ENCODE measurements at regions not wholly inside any gene's neighbourhood (a gene's known extent, or its start where the extent isn't known, plus 50 kb on each side); places are given as distances from the start of the nearest gene placed in this dataset.

- DNase-seq, result no peak
Observed at GRCh38 chr2:217521820-217522219, 481.0 kb downstream of the TNS1 start.

- DNase-seq, result no peak
Observed at GRCh38 chr2:217520356-217521010, 482.3 kb downstream of the TNS1 start.

GRCh38 chr2:217517402-217517801 lies 485.4 kb downstream of the TNS1 start:
- no peak for DNase-seq

GRCh38 chr2:217515615-217516309 lies 487.0 kb downstream of the TNS1 start:
- DNase-seq, result no peak

GRCh38 chr2:217513258-217513657 lies 489.5 kb downstream of the TNS1 start:
- no peak for DNase-seq

- DNase-seq, result no peak
Observed at GRCh38 chr2:217512728-217513127, 490.1 kb downstream of the TNS1 start.

GRCh38 chr2:217512259-217512658 lies 490.5 kb downstream of the TNS1 start:
- DNase-seq, result no peak

GRCh38 chr2:217511850-217512249 lies 490.9 kb downstream of the TNS1 start:
- DNase-seq, result no peak

GRCh38 chr2:217510771-217511291 lies 492.0 kb downstream of the TNS1 start:
- DNase-seq, result peak; percentile 17

GRCh38 chr2:217505303-217505702 lies 497.5 kb downstream of the TNS1 start:
- no peak for DNase-seq

GRCh38 chr2:217501887-217502286 lies 500.9 kb downstream of the TNS1 start:
- no peak for DNase-seq

GRCh38 chr2:217497843-217498377 lies 504.9 kb downstream of the TNS1 start:
- no peak for DNase-seq

GRCh38 chr2:217494557-217494956 lies 508.2 kb downstream of the TNS1 start:
- no peak for DNase-seq

- no peak for DNase-seq
Observed at GRCh38 chr2:217491271-217491670, 511.5 kb downstream of the TNS1 start.

- DNase-seq, result no peak
Observed at GRCh38 chr2:217489145-217489960, 513.4 kb downstream of the TNS1 start.

- DNase-seq, result no peak
Observed at GRCh38 chr2:217484046-217484445, 518.7 kb downstream of the TNS1 start.

- DNase-seq, result no peak
Observed at GRCh38 chr2:217482056-217482710, 520.6 kb downstream of the TNS1 start.

GRCh38 chr2:217481577-217481976 lies 521.2 kb downstream of the TNS1 start:
- DNase-seq, result no peak

- no peak for DNase-seq
Observed at GRCh38 chr2:217479566-217479965, 523.2 kb downstream of the TNS1 start.

- no peak for DNase-seq
Observed at GRCh38 chr2:217478831-217479455, 523.9 kb downstream of the TNS1 start.

GRCh38 chr2:217477583-217477982 lies 525.2 kb downstream of the TNS1 start:
- no peak for DNase-seq

- no peak for DNase-seq
Observed at GRCh38 chr2:217475791-217476190, 527.0 kb downstream of the TNS1 start.

Data from occipital lobe (tissue), 1 donor.